Keratinocyte (primary cell): ENCODE measurements at regions not wholly inside any gene's neighbourhood (a gene's known extent, or its start where the extent isn't known, plus 50 kb on each side); places are given as distances from the start of the nearest gene placed in this dataset.

Experiments
- DNase-seq: peaks from one replicate; pipeline ENCODE4 v3.0.0-alpha.2; 2011; ENCODE audit warnings: low read depth, missing footprints, low spot score
- FAIRE-seq: peaks from 2 replicates; lab custom pipeline; 2011; peaks lifted over from hg19 to GRCh38; lab: Jason Lieb, UNC
- H2AFZ ChIP-seq: 2 replicates; pipeline ENCODE4 v1.6.0; 2012; ENCODE audit warnings: low read length, control low read depth, inconsistent platforms; ENCODE audit not compliant: control insufficient read depth
- H3K27ac ChIP-seq: 2 replicates; pipeline ENCODE4 v1.5.1; 2011; ENCODE audit warnings: low read length; ENCODE audit not compliant: control insufficient read depth, insufficient read depth
- H3K27me3 ChIP-seq: 3 replicates; pipeline ENCODE4 v1.6.0; 2011; ENCODE audit warnings: low read length; ENCODE audit not compliant: control insufficient read depth, insufficient read depth; ENCODE audit errors: extremely low read depth
- H3K36me3 ChIP-seq, 2 experiments: 2 replicates in 1 of 2; 3 replicates in 1 of 2; pipeline ENCODE4 v1.5.1; 2011; ENCODE audit warnings: low read length in 2 of 2, mild to moderate bottlenecking in 1 of 2; ENCODE audit not compliant: control insufficient read depth in 2 of 2, insufficient read depth in 2 of 2; ENCODE audit errors: extremely low read depth in 1 of 2
- H3K4me1 ChIP-seq: 3 replicates; pipeline ENCODE4 v1.5.1; 2011; ENCODE audit warnings: low read length; ENCODE audit not compliant: control insufficient read depth, insufficient read depth; ENCODE audit errors: extremely low read depth
- H3K4me2 ChIP-seq: 3 replicates; pipeline ENCODE4 v1.6.0; 2011; ENCODE audit warnings: low read depth, low read length; ENCODE audit not compliant: control insufficient read depth, insufficient read depth; ENCODE audit errors: extremely low read depth
- H3K4me3 ChIP-seq, 3 experiments: fragments of 200-600 bp in 1 of 3; sonication (generic) in 1 of 3; 2 replicates in 2 of 3; 3 replicates in 1 of 3; pipeline ENCODE4 v1.5.1; 2011 to 2016; ENCODE audit warnings: low read length in 3 of 3, mild to moderate bottlenecking in 3 of 3, control low read depth in 2 of 3, inconsistent platforms in 1 of 3, low read depth in 1 of 3, mixed read lengths in 1 of 3, mixed run types in 1 of 3, moderate library complexity in 1 of 3; ENCODE audit not compliant: control insufficient read depth in 2 of 3, insufficient read depth in 2 of 3; ENCODE audit errors: extremely low read depth in 1 of 3
- H3K79me2 ChIP-seq: 2 replicates; pipeline ENCODE4 v1.6.0; 2012; ENCODE audit warnings: low read length; ENCODE audit not compliant: control insufficient read depth, insufficient read depth
- H3K9ac ChIP-seq: 3 replicates; pipeline ENCODE4 v1.6.0; 2011; ENCODE audit warnings: low read length; ENCODE audit not compliant: control insufficient read depth, insufficient read depth; ENCODE audit errors: extremely low read depth
- H3K9me1 ChIP-seq: 3 replicates; pipeline ENCODE4 v1.6.0; 2011; ENCODE audit warnings: low read length; ENCODE audit not compliant: control insufficient read depth, insufficient read depth; ENCODE audit errors: extremely low read depth
- H3K9me3 ChIP-seq: 2 replicates; pipeline ENCODE4 v1.5.1; 2012; ENCODE audit warnings: low read depth, low read length; ENCODE audit not compliant: control insufficient read depth
- H4K20me1 ChIP-seq: 3 replicates; pipeline ENCODE4 v1.6.0; 2011; ENCODE audit warnings: low read length; ENCODE audit not compliant: control insufficient read depth, insufficient read depth; ENCODE audit errors: extremely low read depth
- CTCF ChIP-seq, 3 experiments: IDR thresholded peaks in 1 of 3; conservative IDR thresholded peaks in 1 of 3; optimal IDR thresholded peaks in 1 of 3; 2 replicates in 2 of 3; 3 replicates in 1 of 3; pipeline versions ENCODE3 to v1.5.1; 2011; ENCODE audit warnings: low read length in 3 of 3, mild to moderate bottlenecking in 3 of 3, moderate library complexity in 2 of 3, control low read depth in 1 of 3, inconsistent platforms in 1 of 3; ENCODE audit not compliant: insufficient read depth in 2 of 3; ENCODE audit errors: extremely low read depth in 1 of 3
- EZH2 ChIP-seq: IDR thresholded peaks from one replicate; pipeline ENCODE4 v1.6.1; 2012; ENCODE audit warnings: inconsistent platforms, mild to moderate bottlenecking, low read length, moderate library complexity
- dilution Hi-C: fragments of 300-500 bp; cut with MboI; formaldehyde crosslinking; loops from one replicate; pipeline ENCODE4 v1.7.0; 2020; ENCODE audit warnings: low sequenced_read_pairs; ENCODE audit not compliant: extremely low pct_ligation_motif_present

GRCh38 chr18:40673150-40673549 is 1281.9 kb upstream of the PIK3C3 start:
- no peaks in the 10 kb centered on the region for H3K4me1 ChIP-seq
- no peak overlapping the region for H3K27ac ChIP-seq
- H4K20me1 ChIP-seq = no peaks in the 10 kb centered on the region
- no peak overlapping the region for H3K9ac ChIP-seq
- H3K36me3 ChIP-seq = no peaks in the 10 kb centered on the region
- H3K9me1 ChIP-seq = no peaks in the 10 kb centered on the region
- no peak for FAIRE-seq
- no peaks in the 10 kb centered on the region for H3K27me3 ChIP-seq
- no peak overlapping the region for H2AFZ ChIP-seq
- H3K4me3 ChIP-seq = no peak overlapping the region
- TF ChIP-seq EZH2 (no peak), CTCF (optimal IDR thresholded peaks at IDR 0.05 in 1 of 3, IDR thresholded peaks at IDR 0.05 in 1 of 3, conservative IDR thresholded peaks at IDR 0.05 in 1 of 3; ENCODE audit: extremely low read depth in 1 of 3, insufficient read depth in 2 of 3, low read length in 3 of 3) (no peak)
- no peaks in the 10 kb centered on the region for H3K9me3 ChIP-seq
- no peaks in the 10 kb centered on the region for H3K79me2 ChIP-seq
- no peak overlapping the region for H3K4me2 ChIP-seq
- dilution Hi-C loops = no loop called here
- DNase-seq = no peak

- Histone ChIP-seq H2AFZ (no peak overlapping the region), H3K36me3 (no peaks in the 10 kb centered on the region), H3K9ac (no peak overlapping the region), H3K79me2 (no peaks in the 10 kb centered on the region), H3K27me3 (no peaks in the 10 kb centered on the region), H3K4me1 (no peaks in the 10 kb centered on the region), H3K9me1 (no peaks in the 10 kb centered on the region), H4K20me1 (no peaks in the 10 kb centered on the region), H3K27ac (no peak overlapping the region), H3K4me2 (no peak overlapping the region), H3K4me3 (no peak overlapping the region), H3K9me3 (no peaks in the 10 kb centered on the region)
- DNase-seq = no peak
- TF ChIP-seq EZH2 (no peak), CTCF (optimal IDR thresholded peaks at IDR 0.05 in 1 of 3, IDR thresholded peaks at IDR 0.05 in 1 of 3, conservative IDR thresholded peaks at IDR 0.05 in 1 of 3; ENCODE audit: extremely low read depth in 1 of 3, insufficient read depth in 2 of 3, low read length in 3 of 3) (no peak)
- no peak for FAIRE-seq
- dilution Hi-C loops = no loop called here
These were observed 1282.4 kb upstream of the PIK3C3 start for GRCh38 chr18:40672590-40672989.
